Tibial artery (tissue), 4 donors: ENCODE measurements at regions not wholly inside any gene's neighbourhood (a gene's known extent, or its start where the extent isn't known, plus 50 kb on each side); places are given as distances from the start of the nearest gene placed in this dataset.

ENCODE experiments used
- DNase-seq, 2 donors: peaks; one replicate each; pipeline ENCODE4 v3.0.0-alpha.2; 2019
- H3K27ac ChIP-seq, 2 donors: fragments of 200-600 bp; sonication (generic) in 1 of 2; 1 replicate in 1 of 2; 2 replicates in 1 of 2; pipeline ENCODE4 v1.5.1; 2018 to 2019; ENCODE audit warnings: mild to moderate bottlenecking in 1 of 2
- H3K27me3 ChIP-seq, 2 donors: fragments of 200-600 bp; sonication (generic) in 1 of 2; one replicate each; pipeline versions ENCODE4 v1.5.1 to v1.6.0; 2016 to 2019
- H3K36me3 ChIP-seq, 3 donors: fragments of 200-600 bp; sonication (generic) in 2 of 3; one replicate each; pipeline ENCODE4 v1.5.1; 2016 to 2019; ENCODE audit warnings: mild to moderate bottlenecking in 2 of 3
- H3K4me1 ChIP-seq, 4 donors: fragments of 200-600 bp; sonication (generic) in 2 of 4; 1 replicate in 3 of 4; 2 replicates in 1 of 4; pipeline ENCODE4 v1.5.1; 2016 to 2019
- H3K4me3 ChIP-seq, 2 donors: fragments of 200-600 bp; sonication (generic) in 1 of 2; 1 replicate in 1 of 2; 2 replicates in 1 of 2; pipeline ENCODE4 v1.5.1; 2018 to 2019; ENCODE audit warnings: mild to moderate bottlenecking in 2 of 2
- H3K9me3 ChIP-seq, 3 donors: fragments of 200-600 bp; sonication (generic) in 1 of 3; one replicate each; pipeline ENCODE4 v1.5.1; 2016 to 2019
- CTCF ChIP-seq, 2 experiments: fragments of 200-600 bp in 1 of 2; fragments of 450-650 bp in 1 of 2; IDR thresholded peaks; one replicate each; pipeline ENCODE4 v1.5.1; 2017 to 2019; ENCODE audit warnings: antibody characterized with exemption in 2 of 2, mild to moderate bottlenecking in 1 of 2, moderate library complexity in 1 of 2
- intact Hi-C: fragments of 100-400 bp; cut with DNase I; formaldehyde crosslinking; loops from one replicate; pipeline ENCODE4 v1.15.0; 2023; ENCODE audit warnings: low total_unique reads

- Histone ChIP-seq H3K4me3 (no peak overlapping the region), H3K9me3 (no peaks in the 10 kb centered on the region), H3K4me1 (no peaks in the 10 kb centered on the region), H3K27ac (no peak overlapping the region), H3K27me3 (no peaks in the 10 kb centered on the region), H3K36me3 (no peaks in the 10 kb centered on the region)
- no peak for DNase-seq
- no peak for TF ChIP-seq CTCF (IDR thresholded peaks at IDR 0.05)
- intact Hi-C loops, result no loop called here
These were observed 1742.8 kb downstream of the PCDH7 start for GRCh38 chr4:32462944-32463343.

DNA sequence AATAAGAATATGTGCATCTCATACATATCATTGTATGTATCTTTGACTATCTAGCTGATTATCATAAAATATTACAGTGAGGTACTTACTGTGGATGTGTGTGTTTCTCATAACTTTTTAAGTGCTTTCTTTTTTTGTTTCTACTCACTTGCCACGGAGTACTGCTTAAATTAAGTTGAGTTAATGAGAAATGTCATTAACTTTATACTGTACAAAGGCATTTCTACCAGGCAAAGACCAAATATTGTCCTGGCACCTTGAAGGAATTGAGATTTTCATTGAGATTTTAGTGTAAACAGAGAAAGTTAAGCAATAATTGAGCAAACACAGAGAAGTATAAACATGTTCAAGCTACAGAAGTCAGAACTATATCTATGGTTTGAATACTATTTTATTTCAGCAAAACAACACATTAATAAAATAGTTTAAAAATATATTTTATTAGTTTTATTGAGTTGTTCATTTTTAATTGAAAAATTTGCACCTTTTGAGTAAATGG, 1750.0 kb downstream of the PCDH7 start:
- no peak for DNase-seq
- Histone ChIP-seq H3K27me3 (no peaks in the 10 kb centered on the region), H3K27ac (no peak overlapping the region), H3K9me3 (no peaks in the 10 kb centered on the region), H3K4me3 (no peak overlapping the region), H3K36me3 (no peaks in the 10 kb centered on the region), H3K4me1 (no peaks in the 10 kb centered on the region)
- intact Hi-C loops, result no loop called here
- TF ChIP-seq CTCF (IDR thresholded peaks at IDR 0.05), result no peak

- Histone ChIP-seq H3K36me3 (no peaks in the 10 kb centered on the region), H3K27me3 (no peaks in the 10 kb centered on the region), H3K27ac (no peak overlapping the region), H3K4me1 (no peaks in the 10 kb centered on the region), H3K9me3 (no peaks in the 10 kb centered on the region), H3K4me3 (no peak overlapping the region)
- DNase-seq, result no peak
- intact Hi-C loops, result no loop called here
- TF ChIP-seq CTCF (IDR thresholded peaks at IDR 0.05), result no peak
These were observed 1752.7 kb downstream of the PCDH7 start for GRCh38 chr4:32472918-32473317.

DNA sequence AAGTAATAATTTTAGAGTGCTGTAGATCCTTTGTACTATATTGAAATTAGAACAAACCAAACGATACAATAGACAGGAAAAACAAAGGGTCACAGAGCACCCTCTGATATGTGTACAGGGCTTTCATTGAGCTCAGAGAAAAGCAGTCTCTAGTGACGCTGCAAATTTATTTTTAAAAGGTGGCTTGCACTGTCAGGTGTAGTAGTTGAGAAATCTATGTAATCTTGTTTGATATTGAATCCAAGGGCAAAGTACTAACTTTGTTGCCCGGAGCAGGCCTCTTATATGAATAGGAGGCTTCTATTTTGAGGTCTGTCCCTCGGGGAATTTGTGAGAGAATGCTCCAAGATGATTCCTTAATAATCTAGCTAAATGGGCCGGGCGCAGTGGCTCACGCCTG, 1755.5 kb downstream of the PCDH7 start:
- H3K9me3 ChIP-seq, result no peaks in the 10 kb centered on the region
- H3K4me3 ChIP-seq, result no peak overlapping the region
- intact Hi-C loops, result no loop called here
- H3K36me3 ChIP-seq, result no peaks in the 10 kb centered on the region
- H3K4me1 ChIP-seq, result no peaks in the 10 kb centered on the region
- no peaks in the 10 kb centered on the region for H3K27me3 ChIP-seq
- TF ChIP-seq CTCF (IDR thresholded peaks at IDR 0.05), result no peak
- H3K27ac ChIP-seq, result no peak overlapping the region
- no peak for DNase-seq

- DNase-seq, result no peak
- Histone ChIP-seq H3K4me3 (no peak overlapping the region), H3K4me1 (no peaks in the 10 kb centered on the region), H3K36me3 (no peaks in the 10 kb centered on the region), H3K9me3 (no peaks in the 10 kb centered on the region), H3K27ac (no peak overlapping the region), H3K27me3 (no peaks in the 10 kb centered on the region)
- TF ChIP-seq CTCF (IDR thresholded peaks at IDR 0.05), result no peak
- intact Hi-C loops, result no loop called here
These were observed 1757.3 kb downstream of the PCDH7 start for GRCh38 chr4:32477518-32477917.

DNA sequence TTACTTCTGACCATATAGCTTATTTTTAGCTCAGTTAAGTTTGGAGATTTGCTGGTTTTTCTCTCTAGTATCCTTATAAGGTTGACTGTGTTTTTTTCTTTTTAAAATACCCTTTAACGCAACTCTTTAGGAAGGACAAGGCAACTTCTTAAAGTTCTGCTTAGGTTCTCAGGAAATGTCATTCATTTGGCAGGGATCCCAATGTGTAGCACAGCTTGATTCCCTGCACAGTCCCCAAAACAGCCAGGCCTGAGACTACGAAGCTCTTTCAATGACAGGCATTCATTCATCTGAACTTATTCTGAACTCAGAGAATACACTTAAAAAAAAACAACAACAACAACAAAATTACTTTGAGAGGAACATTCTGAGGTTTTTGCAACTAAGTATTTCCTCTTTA, 1765.8 kb downstream of the PCDH7 start:
- Histone ChIP-seq H3K4me1 (no peaks in the 10 kb centered on the region), H3K36me3 (no peaks in the 10 kb centered on the region), H3K27ac (no peak overlapping the region), H3K4me3 (no peak overlapping the region), H3K9me3 (no peaks in the 10 kb centered on the region), H3K27me3 (no peaks in the 10 kb centered on the region)
- intact Hi-C loops, result no loop called here
- DNase-seq, result no peak
- no peak for TF ChIP-seq CTCF (IDR thresholded peaks at IDR 0.05)
